Effector memory CD8-positive, alpha-beta T cell (primary cell): ENCODE measurements at regions not wholly inside any gene's neighbourhood (a gene's known extent, or its start where the extent isn't known, plus 50 kb on each side); places are given as distances from the start of the nearest gene placed in this dataset.

ENCODE experiments used
- ATAC-seq: fragments of 150-1000 bp; cut with Tn5 transposase; replicated peaks from 2 replicates; pipeline ENCODE4 v1.10.0; 2021; ENCODE audit warnings: mild to moderate bottlenecking, moderate library complexity
- DNase-seq, 3 experiments: peaks; one replicate each; pipeline ENCODE4 v3.0.0; 2021
- H3K27ac Mint-ChIP-seq, 2 donors: one replicate each; pipeline ENCODE4 v1.8.0; 2022; ENCODE audit warnings: mild to moderate bottlenecking in 2 of 2, mixed read lengths in 2 of 2, moderate library complexity in 2 of 2
- H3K27me3 Mint-ChIP-seq, 2 donors: one replicate each; pipeline ENCODE4 v1.8.0; 2022; ENCODE audit warnings: mixed read lengths in 2 of 2
- H3K36me3 Mint-ChIP-seq: one replicate; pipeline ENCODE4 v1.8.0; 2022; ENCODE audit warnings: mild to moderate bottlenecking, moderate library complexity, mixed read lengths; ENCODE audit not compliant: insufficient read depth
- H3K4me1 Mint-ChIP-seq, 2 donors: one replicate each; pipeline ENCODE4 v1.8.0; 2022; ENCODE audit warnings: low read depth in 2 of 2, mixed read lengths in 2 of 2
- H3K4me3 Mint-ChIP-seq, 2 donors: one replicate each; pipeline ENCODE4 v1.8.0; 2022; ENCODE audit warnings: mild to moderate bottlenecking in 2 of 2, mixed read lengths in 2 of 2, moderate library complexity in 2 of 2
- H3K9me3 Mint-ChIP-seq, 2 donors: one replicate each; pipeline ENCODE4 v1.8.0; 2022; ENCODE audit warnings: mixed read lengths in 2 of 2

DNA sequence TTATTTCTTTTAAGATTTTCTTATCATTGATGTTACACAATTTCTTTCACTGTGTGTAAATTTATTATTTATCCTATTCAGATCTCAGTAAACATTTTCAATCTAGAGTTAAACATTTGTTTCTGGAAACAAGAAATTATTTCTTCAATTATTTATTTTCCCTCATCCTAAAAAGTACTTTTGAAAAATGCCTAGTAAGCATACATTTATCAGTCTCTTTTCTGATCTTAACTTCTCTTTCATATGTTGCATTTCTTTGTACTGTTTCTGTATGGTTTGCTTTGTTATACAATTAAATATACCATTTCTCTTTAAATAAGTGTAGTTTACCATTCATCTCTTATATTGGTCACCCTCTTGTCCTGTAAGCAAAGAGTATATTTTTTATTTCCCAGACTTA is 263.2 kb downstream of the C12orf50 start:
- no peak overlapping the region for H3K27ac Mint-ChIP-seq
- no peak for ATAC-seq
- no peaks in the 10 kb centered on the region for H3K36me3 Mint-ChIP-seq
- peaks cover 3 to 4% of the 10 kb centered on the region in 2 donors for H3K9me3 Mint-ChIP-seq
- H3K27me3 Mint-ChIP-seq = no peaks in the 10 kb centered on the region
- no peaks in the 10 kb centered on the region for H3K4me1 Mint-ChIP-seq
- DNase-seq = no peak
- no peak overlapping the region for H3K4me3 Mint-ChIP-seq

DNA sequence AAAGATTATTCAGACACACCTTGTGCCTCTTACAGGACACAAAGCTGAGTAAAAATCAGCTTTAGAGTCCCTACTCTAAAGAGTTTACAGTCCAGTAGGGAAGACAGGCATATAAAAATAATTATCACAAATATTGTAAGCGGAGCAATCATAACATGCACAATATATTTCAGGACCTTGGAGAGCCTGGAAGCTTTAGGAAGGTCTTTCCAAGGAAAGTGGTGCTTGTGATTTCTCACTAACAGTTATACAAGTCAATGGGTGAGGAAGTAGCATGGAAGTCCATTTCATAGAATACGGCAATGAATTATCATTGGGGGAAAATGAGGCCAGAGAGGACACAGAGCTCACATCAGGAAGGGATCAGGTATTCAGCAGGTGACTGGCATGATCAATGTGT is 268.3 kb downstream of the C12orf50 start:
- Mint-ChIP-seq H3K4me3 (no peak overlapping the region), H3K4me1 (no peaks in the 10 kb centered on the region), H3K9me3 (peaks cover 5 to 14% of the 10 kb centered on the region in 2 donors), H3K36me3 (no peaks in the 10 kb centered on the region), H3K27ac (no peak overlapping the region), H3K27me3 (no peaks in the 10 kb centered on the region)
- DNase-seq (no peak), ATAC-seq (no peak)

GRCh38 chr12:87758271-87758670 is 270.9 kb downstream of the C12orf50 start:
- DNase-seq (no peak), ATAC-seq (no peak)
- Mint-ChIP-seq H3K9me3 (peaks cover 8 to 25% of the 10 kb centered on the region in 2 donors), H3K4me3 (no peak overlapping the region), H3K36me3 (no peaks in the 10 kb centered on the region), H3K27me3 (no peaks in the 10 kb centered on the region), H3K4me1 (no peaks in the 10 kb centered on the region), H3K27ac (no peak overlapping the region)

DNA sequence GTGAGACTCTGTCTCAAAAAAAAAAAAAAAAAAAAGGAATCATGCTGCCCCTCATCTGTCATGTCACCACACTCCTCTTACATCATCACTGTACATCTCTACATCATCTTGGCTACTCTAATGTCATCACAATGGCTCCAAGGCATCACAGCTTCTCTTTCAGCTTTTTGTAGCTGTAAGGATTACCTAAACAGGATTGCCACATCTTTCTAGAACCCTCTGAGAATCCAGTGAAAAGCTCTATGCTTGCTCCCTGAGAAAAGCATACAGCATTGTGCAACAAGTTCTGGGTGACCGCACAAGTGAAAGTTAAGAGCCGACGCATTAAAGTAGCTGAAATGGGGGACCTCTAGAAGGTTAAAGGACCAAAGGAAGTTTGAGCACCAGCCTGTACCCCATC is 272.5 kb downstream of the C12orf50 start:
- no peaks in the 10 kb centered on the region for H3K27me3 Mint-ChIP-seq
- H3K27ac Mint-ChIP-seq = no peak overlapping the region
- H3K36me3 Mint-ChIP-seq = no peaks in the 10 kb centered on the region
- no peak for ATAC-seq
- no peak overlapping the region for H3K4me3 Mint-ChIP-seq
- no peaks in the 10 kb centered on the region for H3K4me1 Mint-ChIP-seq
- no peak for DNase-seq
- H3K9me3 Mint-ChIP-seq = peaks cover 8 to 26% of the 10 kb centered on the region in 2 donors

- H3K27ac Mint-ChIP-seq = no peak overlapping the region
- H3K27me3 Mint-ChIP-seq = no peaks in the 10 kb centered on the region
- DNase-seq (no peak), ATAC-seq (no peak)
- H3K4me1 Mint-ChIP-seq = no peaks in the 10 kb centered on the region
- H3K9me3 Mint-ChIP-seq = peaks cover 6 to 24% of the 10 kb centered on the region in 2 donors
- no peaks in the 10 kb centered on the region for H3K36me3 Mint-ChIP-seq
- H3K4me3 Mint-ChIP-seq = no peak overlapping the region
Measured at GRCh38 chr12:87756111-87756510, 273.1 kb downstream of the C12orf50 start.

DNA sequence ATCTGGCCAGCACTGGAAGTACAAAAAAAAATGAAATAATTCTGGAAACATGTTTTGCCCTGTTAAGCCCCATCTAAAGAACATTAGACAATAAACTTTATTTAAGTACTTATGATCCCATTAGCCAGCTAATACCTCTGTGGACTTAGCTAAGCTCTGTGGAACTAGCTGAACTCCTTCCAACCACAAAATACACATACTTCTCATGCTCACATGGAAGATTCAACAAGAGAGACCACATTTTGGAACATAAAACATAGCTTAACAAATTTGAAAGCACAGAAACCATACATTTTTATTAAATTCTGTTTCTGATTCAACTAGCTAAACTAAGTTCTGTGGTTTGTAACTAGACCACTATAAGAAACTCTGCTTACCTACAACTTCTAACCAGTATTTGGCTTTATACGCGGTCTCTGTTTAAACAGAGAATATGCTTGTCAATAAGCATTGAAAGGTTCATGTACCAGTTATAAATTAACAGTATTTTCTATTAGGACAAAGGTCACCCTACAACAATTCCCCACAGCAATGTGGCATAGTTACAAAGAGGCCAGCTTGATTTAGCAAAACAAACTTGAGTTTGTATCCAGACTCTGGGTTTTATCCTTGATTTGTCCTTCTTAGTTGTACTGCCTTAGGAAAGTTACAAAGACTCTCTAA is 300.1 kb downstream of the C12orf50 start:
- Mint-ChIP-seq H3K9me3 (peaks cover 0 to 3% of the 10 kb centered on the region in 2 donors), H3K27ac (no peak overlapping the region), H3K4me3 (no peak overlapping the region), H3K36me3 (no peaks in the 10 kb centered on the region), H3K27me3 (no peaks in the 10 kb centered on the region), H3K4me1 (no peaks in the 10 kb centered on the region)
- ATAC-seq (no peak), DNase-seq (no peak)

DNA sequence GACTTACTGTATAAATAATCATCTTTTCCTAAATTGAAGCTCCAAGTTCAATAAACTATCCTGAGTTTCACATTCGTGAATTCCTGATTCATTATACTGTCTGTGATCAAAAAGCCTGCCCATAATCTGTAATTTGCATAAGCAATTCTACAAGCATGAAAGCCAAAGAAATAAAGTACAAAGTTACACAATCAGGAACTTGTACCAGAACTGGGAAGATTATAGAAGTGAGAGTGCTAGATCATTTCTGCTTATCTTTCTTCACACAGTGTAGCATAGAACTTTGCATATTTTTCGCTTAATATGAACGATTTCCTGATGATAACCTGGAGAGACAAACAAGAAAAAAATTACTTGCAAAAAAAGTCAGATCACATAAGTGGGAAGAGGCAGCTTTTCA is 308.2 kb downstream of the C12orf50 start:
- DNase-seq (no peak), ATAC-seq (no peak)
- Mint-ChIP-seq H3K9me3 (peaks cover 0 to 6% of the 10 kb centered on the region in 2 donors), H3K27ac (no peak overlapping the region), H3K4me3 (no peak overlapping the region), H3K4me1 (no peaks in the 10 kb centered on the region), H3K36me3 (no peaks in the 10 kb centered on the region), H3K27me3 (no peaks in the 10 kb centered on the region)

DNA sequence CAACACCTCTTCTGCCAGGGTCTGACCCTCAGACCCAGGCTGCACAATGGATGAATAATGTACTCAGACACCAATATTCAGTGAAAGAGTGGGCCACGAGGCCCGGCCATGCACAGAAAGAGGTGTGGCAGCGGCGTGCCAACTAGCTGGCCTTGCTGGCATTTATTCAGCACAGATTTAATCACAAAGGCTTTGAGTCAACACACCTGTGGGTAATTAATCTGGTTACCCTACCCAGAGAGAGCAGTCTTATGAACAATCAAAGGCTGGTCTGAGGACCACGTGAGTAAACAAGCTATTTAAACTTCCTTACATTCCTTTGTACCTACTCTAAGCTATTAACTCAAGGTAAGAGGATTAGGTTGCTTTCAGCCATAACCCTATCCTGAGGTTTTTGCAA is 324.8 kb downstream of the C12orf50 start:
- DNase-seq (no peak), ATAC-seq (no peak)
- Mint-ChIP-seq H3K4me1 (no peaks in the 10 kb centered on the region), H3K36me3 (no peaks in the 10 kb centered on the region), H3K27me3 (no peaks in the 10 kb centered on the region), H3K9me3 (peaks cover 2 to 8% of the 10 kb centered on the region in 2 donors), H3K4me3 (no peak overlapping the region), H3K27ac (no peak overlapping the region)

DNA sequence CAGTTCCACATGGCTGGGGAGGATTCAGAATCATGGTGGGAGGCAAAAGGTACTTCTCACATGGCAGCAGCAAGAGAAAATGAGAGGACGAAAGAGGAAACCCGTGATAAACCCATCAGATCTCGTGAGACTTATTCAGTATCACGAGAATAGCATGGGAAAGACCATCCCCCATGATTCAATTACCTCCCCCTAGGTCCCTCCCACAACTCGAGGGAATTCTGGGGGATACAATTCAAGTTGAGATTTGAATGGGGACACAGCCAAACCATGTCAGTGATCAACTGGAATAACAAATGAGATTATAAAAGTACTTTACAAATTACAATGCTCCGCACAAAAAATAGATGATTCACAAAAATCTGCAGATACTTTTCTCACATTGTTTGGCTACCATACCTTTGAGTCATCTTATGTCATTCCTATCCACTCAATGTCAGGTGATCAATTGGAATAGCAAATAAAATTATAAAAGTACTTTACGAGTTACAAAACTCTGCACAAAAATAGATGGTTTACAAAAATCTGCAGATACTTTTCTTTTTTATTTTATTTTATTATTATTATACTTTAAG is 338.9 kb downstream of the C12orf50 start:
- no peak overlapping the region for H3K27ac Mint-ChIP-seq
- H3K4me3 Mint-ChIP-seq = no peak overlapping the region
- peaks cover 9 to 24% of the 10 kb centered on the region in 2 donors for H3K9me3 Mint-ChIP-seq
- H3K27me3 Mint-ChIP-seq = no peaks in the 10 kb centered on the region
- ATAC-seq (no peak), DNase-seq (no peak)
- no peaks in the 10 kb centered on the region for H3K4me1 Mint-ChIP-seq
- H3K36me3 Mint-ChIP-seq = peaks cover 2% of the 10 kb centered on the region

DNA sequence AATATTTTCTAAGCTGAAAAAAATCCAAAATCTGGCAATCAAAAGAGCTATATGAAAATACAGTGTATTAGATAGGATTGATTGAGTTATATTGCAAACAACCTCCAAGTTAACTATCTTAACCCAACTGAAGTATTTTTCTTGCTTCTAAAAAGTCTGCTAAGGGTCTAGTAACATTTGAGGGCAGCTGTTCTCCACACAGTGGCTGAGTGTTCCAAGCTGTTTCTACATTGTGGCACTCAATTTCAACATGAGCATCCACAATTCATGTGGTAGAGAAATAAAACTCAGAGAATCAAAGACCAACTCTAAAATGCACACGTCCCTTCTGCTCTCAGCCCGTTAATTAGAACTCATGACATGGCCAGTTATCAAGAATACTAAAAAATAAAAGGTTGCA is 340.0 kb downstream of the C12orf50 start:
- ATAC-seq (no peak), DNase-seq (no peak)
- Mint-ChIP-seq H3K4me1 (no peaks in the 10 kb centered on the region), H3K4me3 (no peak overlapping the region), H3K9me3 (peaks cover 9 to 24% of the 10 kb centered on the region in 2 donors), H3K36me3 (peaks cover 2% of the 10 kb centered on the region), H3K27me3 (no peaks in the 10 kb centered on the region), H3K27ac (no peak overlapping the region)

GRCh38 chr12:87687362-87687761 is 341.8 kb downstream of the C12orf50 start:
- H3K36me3 Mint-ChIP-seq = peaks cover 2% of the 10 kb centered on the region
- H3K4me3 Mint-ChIP-seq = no peak overlapping the region
- no peak for DNase-seq
- ATAC-seq = no peak
- no peaks in the 10 kb centered on the region for H3K4me1 Mint-ChIP-seq
- H3K27ac Mint-ChIP-seq = no peak overlapping the region
- peaks cover 5 to 8% of the 10 kb centered on the region in 2 donors for H3K9me3 Mint-ChIP-seq
- H3K27me3 Mint-ChIP-seq = no peaks in the 10 kb centered on the region

DNA sequence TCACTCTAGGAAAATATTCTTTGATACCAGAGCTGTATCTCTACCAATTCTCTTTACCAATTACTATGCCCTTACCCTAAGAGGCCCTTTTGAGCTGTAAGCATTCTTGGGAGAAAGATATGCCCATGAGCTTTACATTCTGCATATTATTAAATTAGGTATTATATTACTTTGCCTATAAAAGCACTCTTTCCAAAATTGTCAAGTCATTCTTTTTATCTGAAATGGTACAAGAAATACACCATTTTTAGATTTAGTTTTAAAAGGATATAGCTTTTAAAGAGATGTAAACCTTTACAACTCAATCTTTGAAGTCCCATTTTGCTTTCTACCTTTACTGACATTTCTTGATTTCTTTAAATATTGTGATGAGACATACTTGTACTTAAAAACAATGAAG is 343.5 kb downstream of the C12orf50 start:
- no peak for DNase-seq
- Mint-ChIP-seq H3K9me3 (peaks cover 0 to 5% of the 10 kb centered on the region in 2 donors), H3K4me1 (no peaks in the 10 kb centered on the region), H3K27me3 (no peaks in the 10 kb centered on the region), H3K36me3 (no peaks in the 10 kb centered on the region), H3K27ac (no peak overlapping the region), H3K4me3 (no peak overlapping the region)
- no peak for ATAC-seq

DNA sequence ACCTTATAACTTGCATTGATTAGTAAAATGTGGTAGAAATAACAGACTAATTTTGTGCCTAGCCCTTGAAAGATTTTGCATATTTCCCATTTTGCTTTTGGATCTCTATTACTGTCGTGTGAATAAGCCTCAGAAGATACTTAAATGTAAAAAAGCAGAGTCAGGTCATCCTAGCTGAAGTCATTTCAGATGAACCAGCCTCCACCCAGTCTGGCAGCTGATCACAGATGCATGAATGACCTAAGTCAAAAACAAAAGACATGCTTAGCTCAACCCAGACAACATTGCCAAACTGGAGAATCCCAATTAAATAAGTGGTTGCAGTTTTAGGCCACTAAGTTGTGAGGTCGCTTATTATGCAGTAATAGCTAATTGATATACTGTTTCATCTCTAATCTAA is 349.9 kb downstream of the C12orf50 start:
- Mint-ChIP-seq H3K27me3 (no peaks in the 10 kb centered on the region), H3K27ac (no peak overlapping the region), H3K4me1 (no peaks in the 10 kb centered on the region), H3K9me3 (peaks cover 5 to 8% of the 10 kb centered on the region in 2 donors), H3K4me3 (no peak overlapping the region), H3K36me3 (peaks cover 4% of the 10 kb centered on the region)
- ATAC-seq (no peak), DNase-seq (no peak)

DNA sequence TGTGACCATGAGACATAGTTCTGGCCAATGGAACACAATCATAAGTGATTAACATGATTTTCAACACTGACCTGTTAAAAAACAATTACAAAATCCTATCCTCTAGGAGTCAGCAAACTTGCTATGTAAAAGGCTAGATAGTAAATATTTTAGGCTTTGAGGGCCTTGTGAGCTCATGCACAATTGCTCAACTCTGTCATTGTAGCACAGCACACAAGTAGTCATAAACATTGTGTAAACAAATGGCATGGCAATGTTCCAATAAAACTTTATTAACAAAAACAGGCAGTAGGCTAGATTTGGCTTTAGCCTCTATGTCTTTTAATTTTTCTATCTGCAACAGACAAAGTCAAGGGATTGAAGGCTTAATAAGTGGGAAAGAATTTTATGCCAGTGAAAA is 350.7 kb downstream of the C12orf50 start:
- no peaks in the 10 kb centered on the region for H3K4me1 Mint-ChIP-seq
- H3K27me3 Mint-ChIP-seq = no peaks in the 10 kb centered on the region
- no peak overlapping the region for H3K4me3 Mint-ChIP-seq
- ATAC-seq (no peak), DNase-seq (no peak)
- peaks cover 5 to 8% of the 10 kb centered on the region in 2 donors for H3K9me3 Mint-ChIP-seq
- no peak overlapping the region for H3K27ac Mint-ChIP-seq
- H3K36me3 Mint-ChIP-seq = peaks cover 4% of the 10 kb centered on the region
